ENCODE measurements at regions not wholly inside any gene's neighbourhood (a gene's known extent, or its start where the extent isn't known, plus 50 kb on each side); places are given as distances from the start of the nearest gene placed in this dataset.

GRCh38 chr4:102193145-102193544 is 152.1 kb downstream of the SLC39A8 start:
- Histone ChIP-seq H3K9me3 (replicated peaks in 1 of 2; ENCODE audit: control insufficient read depth in 1 of 2, insufficient read depth in 1 of 2, low read length in 2 of 2) (no peaks in the 10 kb centered on the region), H3K36me3 (replicated peaks in 1 of 2; ENCODE audit: control insufficient read depth in 1 of 2, insufficient read depth in 2 of 2, low read length in 2 of 2) (no peaks in the 10 kb centered on the region), H3K4me1 (ENCODE audit: control insufficient read depth in 1 of 2, insufficient read depth in 2 of 2, low read length in 2 of 2) (no peaks in the 10 kb centered on the region), H3K4me2 (replicated peaks; ENCODE audit: extremely low read depth, low read length, poor library complexity, severe bottlenecking) (no peak overlapping the region), H2AFZ (ENCODE audit: insufficient read depth, low read depth, low read length, poor library complexity, severe bottlenecking) (no peak overlapping the region), H3K79me2 (ENCODE audit: insufficient read depth, low read length) (no peaks in the 10 kb centered on the region), H3K4me3 (replicated peaks in 1 of 3; ENCODE audit: low read depth in 2 of 3, low read length in 3 of 3) (no peak overlapping the region), H3K9ac (ENCODE audit: insufficient read depth, low read length, poor library complexity, severe bottlenecking) (no peak overlapping the region), H3K27ac (ENCODE audit: low read depth in 1 of 2, low read length in 2 of 2) (no peak overlapping the region), H4K20me1 (ENCODE audit: insufficient read depth, low read length) (no peaks in the 10 kb centered on the region), H3K27me3 (ENCODE audit: control insufficient read depth in 2 of 2, insufficient read depth in 2 of 2, low read length in 2 of 2) (no peaks in the 10 kb centered on the region)
- intact Hi-C loops (cut with micrococcal nuclease) = no loop called here
- Mint-ChIP-seq H3K36me3 (no peaks in the 10 kb centered on the region), H3K4me1 (no peaks in the 10 kb centered on the region), H3K4me3 (no peak overlapping the region), H3K9me3 (peaks cover 0 to 5% (median 0%) of the 10 kb centered on the region in 7 donors), H3K27ac (no peak overlapping the region), H3K27me3 (ENCODE audit: low read depth in 3 of 3) (peaks cover 0 to 2% (median 2%) of the 10 kb centered on the region in 3 donors)
- no CpG with 5 or more reads among the region's 1 CpG for WGBS (ENCODE audit: insufficient coverage)
- no peak for TF ChIP-seq CTCF (IDR thresholded peaks at IDR 0.05)
- no peak for DNase-seq

GRCh38 chr4:102180046-102180445 is 165.2 kb downstream of the SLC39A8 start:
- Mint-ChIP-seq H3K4me1 (no peaks in the 10 kb centered on the region), H3K27me3 (ENCODE audit: low read depth in 3 of 3) (no peaks in the 10 kb centered on the region), H3K4me3 (no peak overlapping the region), H3K36me3 (no peaks in the 10 kb centered on the region), H3K9me3 (no peaks in the 10 kb centered on the region), H3K27ac (no peak overlapping the region)
- no peak for TF ChIP-seq CTCF (IDR thresholded peaks at IDR 0.05)
- no peak overlapping the region for H3K9ac ChIP-seq (ENCODE audit: insufficient read depth, low read length, poor library complexity, severe bottlenecking)
- DNase-seq = no peak
- no peak overlapping the region for H3K4me3 ChIP-seq (replicated peaks in 1 of 3; ENCODE audit: low read depth in 2 of 3, low read length in 3 of 3)
- intact Hi-C loops (cut with micrococcal nuclease) = no loop called here
- H3K79me2 ChIP-seq (ENCODE audit: insufficient read depth, low read length) = no peaks in the 10 kb centered on the region
- H3K9me3 ChIP-seq (replicated peaks in 1 of 2; ENCODE audit: control insufficient read depth in 1 of 2, insufficient read depth in 1 of 2, low read length in 2 of 2) = no peaks in the 10 kb centered on the region
- no peaks in the 10 kb centered on the region for H4K20me1 ChIP-seq (ENCODE audit: insufficient read depth, low read length)
- H3K36me3 ChIP-seq (replicated peaks in 1 of 2; ENCODE audit: control insufficient read depth in 1 of 2, insufficient read depth in 2 of 2, low read length in 2 of 2) = no peaks in the 10 kb centered on the region
- WGBS (ENCODE audit: insufficient coverage) = no CpG with 5 or more reads among the region's 1 CpG
- H3K27me3 ChIP-seq (ENCODE audit: control insufficient read depth in 2 of 2, insufficient read depth in 2 of 2, low read length in 2 of 2) = no peaks in the 10 kb centered on the region
- H3K4me1 ChIP-seq (ENCODE audit: control insufficient read depth in 1 of 2, insufficient read depth in 2 of 2, low read length in 2 of 2) = no peaks in the 10 kb centered on the region
- H3K27ac ChIP-seq (ENCODE audit: low read depth in 1 of 2, low read length in 2 of 2) = no peak overlapping the region
- no peak overlapping the region for H3K4me2 ChIP-seq (replicated peaks; ENCODE audit: extremely low read depth, low read length, poor library complexity, severe bottlenecking)
- no peak overlapping the region for H2AFZ ChIP-seq (ENCODE audit: insufficient read depth, low read depth, low read length, poor library complexity, severe bottlenecking)

Data from CD14-positive monocyte (primary cell).